NCI-H2029 (cell line): ENCODE measurements at regions not wholly inside any gene's neighbourhood (a gene's known extent, or its start where the extent isn't known, plus 50 kb on each side); places are given as distances from the start of the nearest gene placed in this dataset.

Source experiments
- DNase-seq: peaks from one replicate; lab custom pipeline; 2025; lab: John Stamatoyannopoulos, UW

DNA sequence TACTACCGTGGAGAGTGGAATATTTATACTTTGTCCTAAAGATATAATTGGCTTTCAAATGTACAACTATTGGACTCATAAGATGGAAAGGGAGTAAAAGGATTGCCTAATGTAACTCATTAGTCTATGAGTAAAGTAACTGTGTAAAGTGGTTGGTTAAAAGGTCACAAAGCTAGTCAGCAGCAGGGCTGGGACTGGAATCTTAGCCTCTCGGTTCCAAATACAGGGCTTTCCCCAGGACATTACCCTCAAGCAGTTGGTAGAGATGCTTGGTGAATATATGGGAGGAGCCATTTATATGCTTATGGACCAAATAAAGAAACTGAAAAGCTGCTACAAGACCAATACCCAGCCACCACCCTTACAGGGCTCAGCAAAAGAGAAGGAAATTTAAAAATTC, 283.7 kb downstream of the HLX start:
- DNase-seq = no peak

DNA sequence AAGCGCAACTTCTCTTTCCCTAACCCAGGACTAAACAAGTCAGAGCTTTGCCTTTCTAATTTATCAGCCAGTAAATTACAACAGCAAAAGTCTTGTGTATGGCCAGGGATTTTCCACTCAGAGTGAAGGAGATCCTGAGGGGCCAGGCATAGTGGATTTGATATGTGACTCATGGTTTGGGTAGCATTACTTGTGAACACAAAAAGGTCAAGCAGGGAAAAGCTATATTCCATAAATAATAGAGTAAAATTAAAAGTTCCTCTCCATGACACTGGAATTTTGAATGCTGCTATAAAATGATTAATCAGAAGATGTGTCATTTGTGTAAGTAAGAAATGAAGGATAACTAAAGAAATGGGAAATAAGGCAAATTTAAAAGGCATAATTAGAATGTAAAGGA, 284.8 kb downstream of the HLX start:
- DNase-seq = no peak

DNA sequence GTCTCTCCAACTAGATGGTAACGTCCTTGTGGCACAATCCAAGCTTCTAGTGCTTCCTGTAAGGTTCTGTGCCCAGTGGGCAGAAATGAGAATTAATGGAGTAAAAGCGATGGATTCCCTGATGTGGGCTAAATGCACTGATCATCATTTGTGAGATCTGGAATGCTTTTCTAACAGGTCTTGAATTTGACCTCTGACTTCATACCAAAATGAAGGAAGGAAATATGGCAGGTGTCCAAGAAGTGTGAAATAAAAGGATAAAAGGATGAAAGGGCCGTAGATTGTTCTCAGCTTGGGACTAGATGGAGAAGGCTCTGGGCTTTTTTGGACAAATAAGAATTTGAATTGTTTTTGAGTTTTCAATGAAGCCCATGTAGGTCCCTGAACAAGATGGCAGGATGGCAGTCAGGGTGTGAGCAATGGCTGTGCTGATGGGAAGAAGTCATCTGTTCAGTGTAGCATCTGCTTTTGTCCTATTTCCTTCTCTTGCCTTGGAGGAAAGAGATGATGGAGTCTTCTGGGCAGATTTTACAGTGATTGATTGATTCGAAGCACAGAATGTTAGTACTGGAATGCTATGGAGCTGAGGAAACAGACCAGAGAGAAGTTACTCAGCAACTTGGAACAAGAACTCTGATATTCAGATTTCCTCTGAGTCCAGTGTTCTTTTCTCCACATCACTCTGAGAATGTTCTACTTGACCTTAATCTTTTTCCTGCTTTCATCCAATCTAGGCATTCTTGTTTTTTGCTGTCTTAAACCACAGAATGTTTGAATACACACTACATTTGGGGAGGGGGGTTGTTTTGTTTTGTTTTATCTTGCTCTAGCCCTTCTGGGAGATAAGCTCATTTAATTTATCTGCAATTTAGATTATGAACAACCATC, 286.0 kb downstream of the HLX start:
- DNase-seq = no peak

DNA sequence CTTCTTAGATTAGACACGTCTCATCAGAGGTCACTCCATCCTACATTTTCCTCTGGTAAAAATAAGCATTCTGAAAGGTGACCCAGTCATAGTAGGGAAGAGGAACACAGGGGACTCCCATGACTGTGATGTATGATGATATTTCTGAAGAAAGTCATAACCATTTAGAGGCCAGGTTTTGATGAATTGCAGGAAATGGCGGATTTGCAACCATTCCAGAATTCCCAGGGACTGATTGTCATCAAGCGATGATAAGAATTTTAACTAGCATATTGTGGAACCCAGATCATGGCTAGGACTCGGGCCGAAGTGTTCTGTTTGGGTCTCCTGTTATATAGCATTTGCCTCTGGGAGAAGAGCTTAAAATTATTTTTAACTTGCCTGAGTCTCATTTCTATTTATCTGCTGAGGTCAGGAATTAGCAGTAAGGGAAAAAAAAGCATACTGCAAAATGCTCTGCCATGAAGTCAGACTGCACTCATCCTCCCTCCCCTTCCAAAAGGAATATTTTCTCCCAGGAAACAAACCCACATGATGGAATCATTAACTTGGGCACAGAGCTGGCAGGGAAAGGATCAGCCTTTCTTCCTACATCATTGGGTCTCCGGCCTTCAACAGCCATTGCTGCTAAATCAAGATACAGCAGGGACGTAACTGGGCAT, 286.7 kb downstream of the HLX start:
- DNase-seq = no peak

DNA sequence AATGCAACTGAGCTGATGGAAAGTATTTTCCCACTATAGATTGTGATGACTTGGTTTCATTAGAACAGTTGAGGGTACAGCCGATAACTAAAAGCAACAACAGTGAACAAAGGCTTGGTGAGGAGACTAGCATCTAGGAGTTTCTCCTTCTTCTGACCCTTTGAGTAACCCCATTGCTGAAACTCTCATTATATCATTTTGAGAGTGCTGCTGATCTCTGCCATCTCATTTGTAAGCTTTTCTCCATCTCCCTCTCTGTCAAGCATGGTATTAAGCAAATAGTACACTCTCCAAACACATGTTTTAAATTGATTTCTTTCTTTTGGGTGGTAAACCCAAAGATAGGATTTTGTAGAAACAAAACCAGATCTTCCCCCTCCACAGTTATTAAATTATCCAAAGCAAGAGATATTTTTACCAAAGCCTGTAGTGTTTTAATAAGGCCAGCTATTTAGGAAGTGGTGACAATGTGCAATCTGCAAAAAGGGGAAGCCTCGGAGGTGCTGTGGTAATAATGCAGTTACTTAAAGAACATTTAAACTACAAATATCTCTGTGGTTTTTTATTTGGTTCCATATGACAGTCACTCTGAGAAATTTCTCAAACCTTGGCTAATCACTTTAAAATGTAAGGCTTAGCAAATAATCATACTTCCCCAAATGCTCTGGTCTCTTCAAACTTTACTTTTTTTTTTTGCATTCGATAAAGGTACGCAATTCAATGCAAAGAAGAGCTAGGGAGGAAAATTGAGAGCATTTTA, 287.5 kb downstream of the HLX start:
- no peak for DNase-seq

DNA sequence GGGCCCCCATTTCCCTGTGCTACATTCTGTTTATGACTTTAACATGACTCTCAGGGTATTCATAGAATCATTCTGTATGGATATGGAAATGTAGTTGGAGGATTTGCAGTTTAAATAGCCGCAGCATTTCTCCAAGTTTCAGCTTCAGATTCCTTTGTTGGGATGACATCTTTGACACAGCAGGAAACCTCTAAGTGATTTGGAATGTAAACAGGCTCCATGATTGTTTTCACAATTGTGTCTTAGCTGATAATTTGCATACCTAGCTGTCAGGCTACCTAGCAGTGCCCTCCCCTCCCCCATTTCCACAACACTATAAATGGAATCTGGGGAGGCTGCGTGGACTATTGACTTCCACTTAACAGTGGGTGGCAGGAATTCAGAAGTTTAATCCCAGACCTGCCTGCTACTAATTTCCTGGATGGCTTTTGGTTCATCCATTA, 290.2 kb downstream of the HLX start:
- no peak for DNase-seq

DNA sequence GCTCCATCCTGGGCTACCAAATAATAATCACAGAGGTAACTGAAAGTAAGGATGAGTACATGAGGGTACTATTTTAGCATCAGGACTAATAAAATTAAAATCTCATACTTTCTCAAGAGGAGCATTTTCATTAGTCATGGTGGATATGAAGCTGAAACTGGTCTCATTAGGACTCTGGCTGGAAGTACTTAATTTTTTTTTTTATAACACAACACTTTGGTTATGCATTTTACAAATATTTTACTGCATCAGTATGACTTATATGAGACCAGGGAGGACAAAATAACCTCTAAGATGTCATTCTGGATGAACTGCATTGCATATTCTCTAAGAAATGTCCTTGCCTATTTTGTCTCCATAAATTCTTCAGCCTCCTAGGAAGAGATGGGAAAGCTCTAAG, 290.9 kb downstream of the HLX start:
- DNase-seq = no peak

DNA sequence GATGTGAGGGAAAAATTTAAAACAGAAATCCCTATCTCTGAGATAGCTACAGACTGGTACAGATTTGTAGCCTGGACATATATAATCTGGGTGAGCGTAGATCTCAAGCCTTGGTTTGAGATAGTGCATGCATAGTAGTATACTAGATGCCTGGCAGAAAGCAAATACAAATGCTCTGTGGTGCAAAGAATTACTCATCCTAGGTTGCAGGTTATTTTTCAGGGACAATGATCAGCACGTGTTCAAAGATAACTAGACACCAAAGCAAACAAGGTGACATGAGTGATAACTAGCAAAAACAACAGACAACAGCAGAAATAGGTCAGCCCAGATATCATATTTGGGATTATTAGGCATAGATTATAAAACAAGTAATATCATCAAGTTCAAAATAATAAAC, 292.5 kb downstream of the HLX start:
- DNase-seq = no peak

DNA sequence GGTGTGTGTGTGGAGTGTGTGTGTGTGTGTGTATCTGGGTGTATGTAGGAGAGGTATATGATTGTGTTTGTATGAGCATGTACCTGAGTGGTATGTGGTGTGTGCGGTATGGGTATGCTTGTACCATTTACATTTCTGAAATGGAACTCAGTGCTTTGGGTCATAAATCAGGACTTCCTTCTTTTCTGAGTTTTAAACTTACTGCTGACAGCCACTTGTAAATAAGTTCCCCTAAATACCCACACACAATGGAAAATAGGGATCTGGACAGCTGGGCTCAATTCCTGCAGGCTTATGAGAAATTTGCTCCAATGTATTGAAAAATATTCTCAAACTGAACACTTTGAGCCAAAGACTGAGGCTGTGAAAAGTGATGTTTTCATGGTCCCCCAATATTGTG, 293.6 kb downstream of the HLX start:
- DNase-seq = no peak

DNA sequence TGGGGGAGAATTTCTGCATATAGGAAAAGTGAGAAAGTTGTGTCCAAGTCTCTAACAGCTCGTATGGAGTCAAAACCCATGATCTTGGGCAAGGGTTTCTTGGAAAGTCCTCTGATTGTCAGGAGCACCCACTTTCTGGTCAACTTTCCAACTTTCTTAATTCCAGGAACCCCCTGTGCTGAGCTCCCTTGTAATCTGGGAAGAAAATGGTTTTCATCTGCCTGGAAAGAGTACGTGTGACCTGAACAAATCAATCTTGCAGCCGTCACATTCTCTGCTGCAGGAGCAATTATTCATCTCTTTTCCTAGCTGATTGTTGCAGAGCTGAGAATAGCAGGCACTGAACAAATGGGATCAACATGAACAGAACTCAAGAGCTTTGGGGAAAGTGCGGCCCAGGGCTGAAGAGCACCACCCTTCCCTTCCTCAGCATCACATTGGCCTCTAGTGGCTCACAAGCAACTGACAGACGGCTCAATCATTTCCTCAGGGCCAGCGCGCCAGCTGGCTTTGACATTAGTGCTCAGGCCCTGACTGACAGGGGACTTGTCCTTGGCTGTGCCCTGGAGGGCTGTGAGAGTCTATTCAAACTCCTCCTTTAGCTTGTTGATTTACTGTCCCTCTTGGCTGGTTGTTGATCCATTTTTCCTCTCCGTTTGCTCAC, 295.2 kb downstream of the HLX start:
- DNase-seq = no peak

DNA sequence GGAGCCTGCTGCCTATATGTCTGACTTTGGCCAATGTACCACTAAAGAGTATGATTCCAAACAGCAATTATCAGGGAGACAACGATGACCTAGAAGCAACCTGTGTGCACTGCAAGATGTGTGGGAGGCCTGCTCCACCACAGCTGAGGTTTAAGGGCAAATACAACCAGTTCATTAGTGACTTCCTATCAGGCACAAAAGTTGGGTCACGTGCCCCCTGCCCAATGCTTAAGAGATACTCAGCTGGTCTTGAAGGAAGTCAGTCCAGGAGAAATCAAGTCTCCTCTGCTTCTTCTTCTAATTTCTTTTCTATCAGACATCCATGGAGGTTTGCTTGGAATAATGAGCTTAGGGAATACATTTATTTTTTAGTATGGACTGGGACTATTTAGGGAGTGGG, 296.0 kb downstream of the HLX start:
- DNase-seq = no peak

DNA sequence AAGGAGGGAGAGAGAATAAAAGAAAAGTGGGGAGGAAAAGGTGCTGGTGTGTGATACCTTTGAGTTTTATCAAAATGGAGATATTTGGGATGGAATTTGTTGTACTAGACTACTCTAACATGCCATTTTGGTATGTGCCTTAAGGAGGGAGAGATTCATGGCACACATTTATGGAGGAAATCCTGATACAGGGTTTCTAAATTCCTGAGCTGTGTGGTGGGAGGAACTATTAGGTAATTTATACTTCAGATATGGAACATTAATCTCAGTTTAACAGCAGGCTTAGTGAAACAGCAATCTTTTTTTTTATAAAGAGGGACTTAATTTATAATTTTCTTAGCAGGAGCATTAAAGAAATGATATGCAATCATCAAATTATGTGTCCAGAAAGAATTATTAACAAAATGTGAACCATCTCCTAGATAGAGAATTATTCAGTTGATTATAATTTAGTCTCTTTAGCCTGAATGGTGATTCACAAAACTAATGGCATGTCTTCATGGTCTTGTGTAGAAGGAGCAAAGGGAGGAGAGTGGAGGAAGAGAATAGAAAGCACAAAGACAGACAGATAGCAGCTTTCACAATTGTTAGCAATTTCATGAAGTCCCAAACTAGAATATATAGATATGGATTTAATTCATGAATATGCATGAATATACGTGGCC, 301.6 kb downstream of the HLX start:
- DNase-seq = no peak

DNA sequence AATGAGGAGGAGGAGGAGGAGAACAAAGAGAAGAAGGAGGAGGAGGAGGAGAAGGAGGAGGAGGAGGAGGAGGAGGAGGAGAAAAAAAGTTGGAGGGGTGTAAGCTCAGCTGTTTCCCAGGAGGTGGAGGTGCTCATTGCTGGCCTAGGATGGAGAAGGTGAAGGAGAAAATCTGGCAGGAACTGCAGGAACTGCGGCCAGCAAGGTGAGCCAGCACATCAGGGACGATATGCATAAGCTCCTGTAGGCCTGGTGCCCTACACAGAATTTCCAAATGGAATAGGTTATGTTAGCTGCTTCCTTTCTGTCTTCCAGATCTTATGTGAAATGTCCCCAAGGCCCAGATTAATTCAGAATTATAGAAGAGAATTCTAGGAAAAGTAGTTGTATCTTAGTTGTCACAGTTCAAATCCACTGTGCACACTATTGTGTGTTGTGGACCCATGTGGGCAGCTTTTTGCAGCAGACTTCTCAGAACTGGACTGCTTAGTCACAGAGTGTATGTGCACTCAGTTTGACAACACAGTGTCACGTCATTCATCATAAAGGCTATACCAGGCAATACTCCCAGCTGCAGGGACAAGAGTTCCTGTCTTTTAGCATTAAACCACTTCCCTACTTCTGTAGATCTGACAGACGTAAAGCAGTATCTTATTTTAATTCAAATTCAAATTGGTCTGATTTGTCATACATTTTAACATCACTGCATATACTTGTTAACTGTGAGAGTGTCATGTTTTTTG, 303.7 kb downstream of the HLX start:
- DNase-seq = no peak

DNA sequence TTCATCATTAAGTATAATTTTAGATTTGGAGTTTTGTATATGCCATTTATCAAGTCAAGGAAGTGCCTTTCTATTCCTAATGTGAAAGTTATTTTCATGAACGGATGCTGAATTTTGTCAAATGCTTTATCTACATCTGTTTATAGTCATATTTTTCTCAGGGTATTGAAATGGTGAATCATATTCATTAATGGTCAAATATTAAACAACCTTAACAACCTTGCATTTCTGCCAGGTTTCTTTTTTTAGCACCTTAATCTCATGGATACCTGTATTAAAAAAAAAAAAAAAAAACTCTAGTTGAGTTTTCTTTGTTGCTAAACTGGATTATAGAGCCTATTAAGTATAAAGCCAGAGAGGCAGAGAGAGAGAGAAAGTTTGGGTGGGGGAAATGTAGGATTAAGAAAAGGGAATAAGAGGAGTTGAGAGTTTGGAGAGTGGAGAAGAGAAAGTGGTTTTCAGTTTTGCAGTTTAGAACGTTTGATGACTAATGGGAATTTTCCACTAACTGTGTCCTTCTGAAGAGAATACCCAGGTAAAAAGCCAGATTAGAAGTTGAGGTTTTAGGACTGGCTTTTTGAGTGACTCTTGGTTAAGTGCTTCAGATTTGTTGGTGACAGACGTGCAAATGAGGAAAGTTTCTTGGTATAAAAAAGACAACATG, 305.0 kb downstream of the HLX start:
- DNase-seq = no peak

DNA sequence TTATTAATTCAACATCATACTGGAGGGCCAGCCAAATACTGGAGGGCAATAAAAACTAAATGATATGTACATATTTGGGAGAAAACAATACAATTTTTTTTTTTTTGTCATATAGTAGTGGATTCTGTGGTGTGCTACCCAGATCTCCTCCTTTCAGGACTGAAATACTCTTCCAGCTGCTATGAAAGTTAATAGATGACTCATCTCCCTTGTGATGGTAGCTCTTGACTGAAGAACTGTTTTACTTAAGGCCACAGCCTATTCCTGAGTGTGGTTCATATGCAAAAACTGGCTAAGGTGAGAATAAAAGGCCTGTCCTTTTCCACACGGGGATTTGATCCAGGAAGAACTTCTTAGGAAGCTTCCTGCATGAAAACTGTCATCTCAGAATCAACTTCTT, 307.9 kb downstream of the HLX start:
- DNase-seq = no peak

DNA sequence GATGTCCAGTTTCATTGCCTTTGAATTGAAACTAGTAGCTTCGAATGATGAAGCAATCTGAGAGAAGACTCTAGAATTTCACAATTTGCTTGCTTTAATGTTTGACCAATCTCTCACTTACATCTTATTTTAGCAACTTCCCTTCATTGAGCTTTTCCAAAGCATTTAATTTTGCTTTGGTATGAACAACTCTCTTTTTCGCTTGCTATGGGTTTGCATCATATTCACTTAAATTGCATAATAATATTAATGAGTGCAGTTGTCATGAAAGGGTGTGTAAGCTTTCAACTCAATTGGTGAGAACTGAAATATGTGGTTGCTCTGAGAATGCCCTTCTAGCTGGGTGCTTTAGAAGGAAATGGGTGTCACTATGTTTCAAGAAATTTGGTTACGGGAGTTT, 309.2 kb downstream of the HLX start:
- no peak for DNase-seq

DNA sequence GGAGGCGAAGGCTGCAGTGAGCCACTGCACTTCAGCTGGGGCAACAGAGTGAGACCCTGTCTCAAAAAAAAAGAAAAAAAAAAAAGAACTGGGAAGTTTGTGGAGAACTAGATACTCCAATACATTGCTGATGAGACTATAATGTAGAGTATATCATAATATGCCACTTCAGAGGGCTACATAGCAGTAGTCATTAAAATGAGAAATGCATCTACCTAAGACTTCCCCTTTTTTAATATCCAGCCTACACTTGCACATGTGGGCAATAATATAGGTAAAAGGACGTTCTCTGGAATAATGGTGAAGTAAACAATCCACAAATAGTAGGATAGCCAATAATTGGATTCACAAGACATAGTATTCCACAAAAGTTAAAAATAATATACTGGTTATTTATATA, 311.0 kb downstream of the HLX start:
- DNase-seq = no peak

DNA sequence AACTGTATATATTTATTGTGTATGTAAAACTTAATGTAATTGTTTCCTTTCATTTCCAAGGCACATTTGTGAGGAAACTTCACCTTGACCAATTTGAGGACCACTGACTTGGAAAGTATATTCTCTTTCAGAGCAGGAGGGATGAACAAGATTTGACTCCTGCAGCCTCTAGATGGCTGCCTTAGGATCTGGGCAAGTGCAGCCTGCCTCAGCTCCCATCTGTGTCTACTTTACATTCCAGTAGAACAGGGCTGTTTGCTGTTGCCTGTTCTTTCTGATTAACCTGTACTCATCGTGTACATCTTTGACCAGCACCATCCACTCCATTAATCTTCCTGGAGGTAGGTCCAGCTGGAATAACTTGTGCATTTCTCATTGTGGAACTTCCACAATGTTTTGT, 312.8 kb downstream of the HLX start:
- no peak for DNase-seq

DNA sequence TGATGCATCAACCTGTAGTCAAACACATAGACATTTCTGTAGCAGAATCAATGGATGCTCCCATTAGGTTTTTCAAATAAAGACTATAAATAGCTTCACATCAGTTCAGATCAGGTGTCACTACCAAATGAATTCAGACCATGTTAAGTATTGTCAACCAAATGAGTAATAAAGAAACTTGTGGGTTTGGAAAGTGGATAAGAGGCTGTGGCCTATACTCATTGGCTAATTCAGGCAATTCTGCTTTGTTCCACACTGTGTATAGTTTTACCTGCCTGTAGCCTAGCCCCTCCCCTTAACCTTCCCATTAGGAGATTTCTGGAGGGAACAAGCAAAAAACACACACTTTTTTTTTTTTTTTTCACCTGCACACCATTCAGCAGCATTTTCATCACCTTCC, 321.2 kb downstream of the HLX start:
- no peak for DNase-seq

DNA sequence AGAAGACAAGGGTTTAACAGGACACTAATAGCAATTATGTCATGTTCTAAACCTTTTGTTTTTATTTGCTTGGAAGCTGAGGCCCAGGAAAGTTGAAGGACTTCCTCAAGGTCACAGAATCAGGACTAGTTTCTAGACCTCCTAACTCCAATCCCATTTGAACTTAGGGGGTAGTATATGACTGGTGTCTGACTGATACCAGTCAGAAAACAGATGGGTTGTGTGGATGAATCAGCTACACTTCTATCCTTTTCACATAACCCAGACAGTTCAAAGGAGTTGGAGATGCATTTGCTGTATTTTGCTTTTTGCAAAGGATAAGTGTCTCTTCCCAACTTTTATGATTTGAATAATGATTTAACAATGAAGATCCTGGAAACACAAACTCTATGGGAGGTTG, 322.5 kb downstream of the HLX start:
- no peak for DNase-seq
